ENCODE measurements at regions not wholly inside any gene's neighbourhood (a gene's known extent, or its start where the extent isn't known, plus 50 kb on each side); places are given as distances from the start of the nearest gene placed in this dataset.

DNA sequence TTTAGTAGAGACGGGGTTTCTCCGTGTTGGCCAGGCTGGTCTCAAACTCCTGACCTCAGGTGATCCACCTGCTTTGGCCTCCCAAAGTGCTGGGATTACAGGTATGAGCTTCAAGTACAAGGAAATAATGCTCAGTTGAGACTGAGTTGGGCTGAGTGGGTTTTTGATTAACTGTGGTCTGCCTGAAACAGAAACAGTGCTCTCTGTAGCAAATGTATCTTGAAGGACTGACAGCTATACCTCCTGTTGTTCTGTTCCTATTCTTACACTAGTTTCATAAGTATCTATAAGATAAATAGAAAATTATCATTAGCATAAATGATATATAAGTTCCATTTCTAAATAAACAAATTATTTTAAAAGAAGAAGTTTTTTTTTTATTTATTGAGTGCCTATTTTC is 142.8 kb upstream of the PTPRK start:
- TF ChIP-seq, protein P1, sequence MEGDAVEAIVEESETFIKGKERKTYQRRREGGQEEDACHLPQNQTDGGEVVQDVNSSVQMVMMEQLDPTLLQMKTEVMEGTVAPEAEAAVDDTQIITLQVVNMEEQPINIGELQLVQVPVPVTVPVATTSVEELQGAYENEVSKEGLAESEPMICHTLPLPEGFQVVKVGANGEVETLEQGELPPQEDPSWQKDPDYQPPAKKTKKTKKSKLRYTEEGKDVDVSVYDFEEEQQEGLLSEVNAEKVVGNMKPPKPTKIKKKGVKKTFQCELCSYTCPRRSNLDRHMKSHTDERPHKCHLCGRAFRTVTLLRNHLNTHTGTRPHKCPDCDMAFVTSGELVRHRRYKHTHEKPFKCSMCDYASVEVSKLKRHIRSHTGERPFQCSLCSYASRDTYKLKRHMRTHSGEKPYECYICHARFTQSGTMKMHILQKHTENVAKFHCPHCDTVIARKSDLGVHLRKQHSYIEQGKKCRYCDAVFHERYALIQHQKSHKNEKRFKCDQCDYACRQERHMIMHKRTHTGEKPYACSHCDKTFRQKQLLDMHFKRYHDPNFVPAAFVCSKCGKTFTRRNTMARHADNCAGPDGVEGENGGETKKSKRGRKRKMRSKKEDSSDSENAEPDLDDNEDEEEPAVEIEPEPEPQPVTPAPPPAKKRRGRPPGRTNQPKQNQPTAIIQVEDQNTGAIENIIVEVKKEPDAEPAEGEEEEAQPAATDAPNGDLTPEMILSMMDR (IDR thresholded peaks at IDR 0.05; ENCODE audit: insufficient read depth, low read depth, low read length), result no peak
- TF ChIP-seq EZH2 (IDR thresholded peaks at IDR 0.05; ENCODE audit: insufficient read depth, low read length), result no peak
